B cell (primary cell): ENCODE measurements at regions not wholly inside any gene's neighbourhood (a gene's known extent, or its start where the extent isn't known, plus 50 kb on each side); places are given as distances from the start of the nearest gene placed in this dataset.

ENCODE experiments used
- ATAC-seq: fragments of 200-7000 bp; cut with Tn5 transposase; one replicate; pipeline ENCODE4 v1.10.0; 2021; ENCODE audit warnings: low read depth, mild to moderate bottlenecking, moderate number of reproducible peaks, moderate library complexity
- CTCF ChIA-PET: fragments of 350-600 bp; sonication (Branson Sonifier 250); formaldehyde crosslinking; loops from one replicate; lab custom pipeline; 2021; ENCODE audit warnings: antibody characterized with exemption, inconsistent platforms; lab: Charles Lee
- POLR2A ChIA-PET: fragments of 350-600 bp; sonication (Branson Sonifier 250); formaldehyde crosslinking; loops from one replicate; lab custom pipeline; 2021; ENCODE audit warnings: antibody characterized with exemption; lab: Charles Lee
- DNase-seq: peaks from one replicate; pipeline ENCODE4 v3.0.0; 2013
- H2AFZ ChIP-seq: 2 replicates; pipeline ENCODE4 v1.6.1; 2012; ENCODE audit warnings: mild to moderate bottlenecking, low read depth, low read length; ENCODE audit not compliant: insufficient read depth, poor library complexity, severe bottlenecking
- H3K27ac ChIP-seq, 2 donors: 1 replicate in 1 of 2; 2 replicates in 1 of 2; pipeline ENCODE4 v1.5.1; 2012 to 2013; ENCODE audit warnings: low read length in 2 of 2, mild to moderate bottlenecking in 2 of 2, moderate library complexity in 1 of 2
- H3K27me3 ChIP-seq, 4 experiments: fragments of 200-600 bp in 1 of 4; sonication (generic) in 1 of 4; replicated peaks in 1 of 4; 1 replicate in 2 of 4; 2 replicates in 2 of 4; pipeline versions ENCODE4 v1.6.1 to v1.7.0; 2013 to 2016; ENCODE audit warnings: low read length in 3 of 4, mild to moderate bottlenecking in 2 of 4, mixed read lengths in 1 of 4, moderate library complexity in 1 of 4; ENCODE audit not compliant: insufficient read depth in 4 of 4, control insufficient read depth in 3 of 4; ENCODE audit errors: control extremely low read depth in 1 of 4
- H3K36me3 ChIP-seq, 2 experiments: replicated peaks in 1 of 2; 1 replicate in 1 of 2; 2 replicates in 1 of 2; pipeline versions ENCODE4 v1.6.1 to v1.7.1; 2013; ENCODE audit warnings: low read length in 1 of 2; ENCODE audit not compliant: insufficient read depth in 2 of 2, control insufficient read depth in 1 of 2; ENCODE audit errors: control extremely low read depth in 1 of 2, extremely low read depth in 1 of 2
- H3K4me1 ChIP-seq, 2 donors: fragments of 200-600 bp in 1 of 2; sonication (generic) in 1 of 2; 1 replicate in 1 of 2; 2 replicates in 1 of 2; pipeline versions ENCODE4 v1.5.1 to v1.6.1; 2013 to 2017; ENCODE audit warnings: low read length in 2 of 2; ENCODE audit not compliant: control insufficient read depth in 2 of 2, insufficient read depth in 2 of 2
- H3K4me2 ChIP-seq: replicated peaks from 2 replicates; pipeline ENCODE3; 2012; ENCODE audit warnings: mild to moderate bottlenecking, low read depth, low read length; ENCODE audit not compliant: poor library complexity, severe bottlenecking
- H3K4me3 ChIP-seq, 5 experiments: fragments of 200-600 bp in 1 of 5; sonication (generic) in 1 of 5; 1 replicate in 3 of 5; 2 replicates in 2 of 5; pipeline versions ENCODE4 v1.5.1 to v1.7.0; 2011 to 2016; ENCODE audit warnings: low read length in 4 of 5, mild to moderate bottlenecking in 4 of 5, low read depth in 2 of 5, control low read depth in 1 of 5, moderate library complexity in 1 of 5; ENCODE audit not compliant: insufficient read depth in 1 of 5; ENCODE audit errors: control extremely low read depth in 1 of 5, extremely low read depth in 1 of 5
- H3K79me2 ChIP-seq: fragments of 200-600 bp; sonication (generic); one replicate; pipeline ENCODE4 v1.6.0; 2016; ENCODE audit warnings: low read length; ENCODE audit not compliant: control insufficient read depth, insufficient read depth
- H3K9ac ChIP-seq: fragments of 200-600 bp; sonication (generic); 2 replicates; pipeline ENCODE4 v1.6.1; 2017; ENCODE audit warnings: mild to moderate bottlenecking, low read length, moderate library complexity
- H3K9me3 ChIP-seq, 3 donors: one replicate each; pipeline versions ENCODE4 v1.6.1 to v1.7.1; 2013; ENCODE audit warnings: low read length in 2 of 3; ENCODE audit not compliant: control insufficient read depth in 2 of 3, insufficient read depth in 1 of 3; ENCODE audit errors: control extremely low read depth in 1 of 3
- H4K20me1 ChIP-seq: 2 replicates; pipeline ENCODE4 v1.6.0; 2012; ENCODE audit warnings: mild to moderate bottlenecking, low read length; ENCODE audit not compliant: insufficient read depth, control insufficient read depth, poor library complexity, severe bottlenecking
- H3K27ac Mint-ChIP-seq: one replicate; pipeline ENCODE4 v1.8.0; 2021; ENCODE audit warnings: mixed read lengths
- H3K27me3 Mint-ChIP-seq: one replicate; pipeline ENCODE4 v1.8.0; 2021; ENCODE audit warnings: mixed read lengths
- H3K4me1 Mint-ChIP-seq: one replicate; pipeline ENCODE4 v1.8.0; 2021; ENCODE audit warnings: mixed read lengths
- H3K4me3 Mint-ChIP-seq: one replicate; pipeline ENCODE4 v1.8.0; 2021; ENCODE audit warnings: mixed read lengths
- H3K9me3 Mint-ChIP-seq: one replicate; pipeline ENCODE4 v1.8.0; 2022; ENCODE audit warnings: mixed read lengths; ENCODE audit not compliant: insufficient read depth
- EZH2 ChIP-seq: IDR thresholded peaks from 2 replicates; pipeline ENCODE4 v1.6.1; 2012; ENCODE audit warnings: borderline replicate concordance, low read depth, mild to moderate bottlenecking, moderate library complexity, low read length; ENCODE audit not compliant: insufficient read depth, poor library complexity, severe bottlenecking
- WGBS: methylation state at CpG from one replicate; pipeline ENCODE4 v1.1.5; 2013; ENCODE audit warnings: missing lambda C conversion rate; ENCODE audit not compliant: insufficient coverage; 5-methylcytosine and 5-hydroxymethylcytosine counted together
- intact Hi-C: fragments of 100-400 bp; cut with micrococcal nuclease; formaldehyde crosslinking; loops from one replicate; pipeline ENCODE4 v1.10.0; 2022
- TF ChIP-seq, protein P1 (sequence below): fragments of 200-600 bp; IDR thresholded peaks from one replicate; pipeline ENCODE4 v1.8.0; 2022; ENCODE audit warnings: antibody characterized with exemption, mild to moderate bottlenecking

DNA sequence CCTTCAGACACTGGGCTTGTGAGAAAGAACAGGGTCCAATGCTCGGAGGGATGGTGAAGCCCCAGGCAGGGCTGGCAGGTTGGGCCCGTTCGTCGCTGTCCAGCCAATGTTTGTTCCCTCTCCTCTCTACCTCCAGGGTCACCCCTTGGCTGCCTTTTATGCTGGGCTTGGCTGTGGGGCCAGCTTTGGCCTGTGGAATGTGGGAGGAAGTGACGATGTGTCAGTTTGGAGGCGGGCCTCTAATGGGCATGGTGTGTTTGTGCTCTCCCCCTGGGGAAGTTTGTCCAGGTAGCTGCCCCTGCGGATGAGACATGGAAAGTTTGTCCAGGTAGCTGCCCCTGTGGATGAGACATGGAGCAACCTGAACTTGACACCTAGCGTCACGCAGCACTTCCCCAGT lies 236.7 kb downstream of the GLRX3 start:
- no peaks in the 10 kb centered on the region for H3K27me3 ChIP-seq
- H3K9me3 ChIP-seq: peaks cover 0 to 32% (median 0%) of the 10 kb centered on the region in 3 donors
- no peak overlapping the region for H2AFZ ChIP-seq
- DNase-seq: no peak
- no peak overlapping the region for H3K27ac ChIP-seq
- H3K4me2 ChIP-seq: no peak overlapping the region
- H3K79me2 ChIP-seq: no peaks in the 10 kb centered on the region
- H3K4me3 ChIP-seq: no peak overlapping the region
- no peaks in the 10 kb centered on the region for H4K20me1 ChIP-seq
- POLR2A ChIA-PET: no interaction called here
- intact Hi-C loops: no loop called here
- 82% methylated on average over 5 of the region's 9 CpGs for WGBS
- CTCF ChIA-PET: no interaction called here
- Mint-ChIP-seq H3K4me1 (no peaks in the 10 kb centered on the region), H3K4me3 (no peak overlapping the region), H3K27me3 (no peaks in the 10 kb centered on the region), H3K9me3 (no peaks in the 10 kb centered on the region), H3K27ac (no peak overlapping the region)
- H3K4me1 ChIP-seq: no peaks in the 10 kb centered on the region
- ATAC-seq: no peak
- no peaks in the 10 kb centered on the region for H3K36me3 ChIP-seq
- H3K9ac ChIP-seq: no peak overlapping the region
- TF ChIP-seq, protein P1, sequence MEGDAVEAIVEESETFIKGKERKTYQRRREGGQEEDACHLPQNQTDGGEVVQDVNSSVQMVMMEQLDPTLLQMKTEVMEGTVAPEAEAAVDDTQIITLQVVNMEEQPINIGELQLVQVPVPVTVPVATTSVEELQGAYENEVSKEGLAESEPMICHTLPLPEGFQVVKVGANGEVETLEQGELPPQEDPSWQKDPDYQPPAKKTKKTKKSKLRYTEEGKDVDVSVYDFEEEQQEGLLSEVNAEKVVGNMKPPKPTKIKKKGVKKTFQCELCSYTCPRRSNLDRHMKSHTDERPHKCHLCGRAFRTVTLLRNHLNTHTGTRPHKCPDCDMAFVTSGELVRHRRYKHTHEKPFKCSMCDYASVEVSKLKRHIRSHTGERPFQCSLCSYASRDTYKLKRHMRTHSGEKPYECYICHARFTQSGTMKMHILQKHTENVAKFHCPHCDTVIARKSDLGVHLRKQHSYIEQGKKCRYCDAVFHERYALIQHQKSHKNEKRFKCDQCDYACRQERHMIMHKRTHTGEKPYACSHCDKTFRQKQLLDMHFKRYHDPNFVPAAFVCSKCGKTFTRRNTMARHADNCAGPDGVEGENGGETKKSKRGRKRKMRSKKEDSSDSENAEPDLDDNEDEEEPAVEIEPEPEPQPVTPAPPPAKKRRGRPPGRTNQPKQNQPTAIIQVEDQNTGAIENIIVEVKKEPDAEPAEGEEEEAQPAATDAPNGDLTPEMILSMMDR: no peak
- TF ChIP-seq EZH2: no peak

DNA sequence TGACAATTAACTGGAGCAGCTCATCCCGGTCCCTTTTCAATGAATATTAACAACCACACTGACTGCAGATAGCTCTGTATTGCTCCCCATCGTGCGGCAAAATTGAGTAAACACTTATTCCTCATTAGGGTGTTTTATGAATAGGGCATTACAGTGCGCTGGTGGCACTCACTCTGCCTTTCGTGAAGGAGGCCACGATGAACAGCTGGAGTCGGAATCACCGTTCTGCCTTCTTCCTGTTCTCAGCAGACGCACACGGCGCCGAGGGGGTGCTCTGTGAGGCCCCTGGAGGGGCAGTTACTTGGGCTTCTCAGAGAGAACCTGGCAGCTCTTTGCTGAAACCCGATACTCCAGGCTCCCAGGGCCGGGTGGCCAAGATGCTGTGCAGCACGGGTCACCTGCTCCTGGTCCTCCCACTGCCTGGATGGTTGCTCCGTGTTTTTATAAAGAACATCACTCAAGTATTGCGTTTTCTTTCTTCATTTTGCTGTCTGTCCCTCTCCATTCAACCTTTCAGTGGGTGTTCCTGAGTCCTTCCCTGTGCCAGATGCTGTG lies 241.9 kb downstream of the GLRX3 start:
- Histone ChIP-seq H3K4me1 (no peaks in the 10 kb centered on the region), H2AFZ (no peak overlapping the region), H4K20me1 (no peaks in the 10 kb centered on the region), H3K36me3 (no peaks in the 10 kb centered on the region), H3K27me3 (no peaks in the 10 kb centered on the region), H3K4me2 (no peak overlapping the region), H3K4me3 (no peak overlapping the region), H3K9ac (no peak overlapping the region), H3K9me3 (peaks cover 0 to 25% (median 0%) of the 10 kb centered on the region in 3 donors), H3K27ac (no peak overlapping the region), H3K79me2 (no peaks in the 10 kb centered on the region)
- no peaks in the 10 kb centered on the region for H3K27me3 Mint-ChIP-seq
- no peak overlapping the region for H3K27ac Mint-ChIP-seq
- no peak for ATAC-seq
- TF ChIP-seq, protein P1: no peak
- no peak for TF ChIP-seq EZH2
- no peaks in the 10 kb centered on the region for H3K9me3 Mint-ChIP-seq
- no peak for DNase-seq
- ChIA-PET CTCF (no interaction called here), POLR2A (no interaction called here)
- intact Hi-C loops: no loop called here
- H3K4me3 Mint-ChIP-seq: no peak overlapping the region
- WGBS: 66% methylated on average over 13 of the region's 17 CpGs
- H3K4me1 Mint-ChIP-seq: no peaks in the 10 kb centered on the region
